ENCODE measurements at regions not wholly inside any gene's neighbourhood (a gene's known extent, or its start where the extent isn't known, plus 50 kb on each side); places are given as distances from the start of the nearest gene placed in this dataset.

- Histone ChIP-seq H3K27ac (ENCODE audit: low read depth, low read length) (no peak overlapping the region), H2AFZ (ENCODE audit: low read depth, low read length, severe bottlenecking) (no peak overlapping the region), H3K4me3 (ENCODE audit: insufficient read depth, low read length, poor library complexity, severe bottlenecking) (no peak overlapping the region), H3F3A (ENCODE audit: insufficient read depth) (no peaks in the 10 kb centered on the region), H3K9ac (ENCODE audit: low read length) (no peak overlapping the region), H3K36me3 (ENCODE audit: low read length) (no peaks in the 10 kb centered on the region), H3K4me2 (ENCODE audit: low read depth, low read length, poor library complexity, severe bottlenecking) (no peak overlapping the region), H3K27me3 (ENCODE audit: low read length) (no peaks in the 10 kb centered on the region), H3K9me2 (replicated peaks; ENCODE audit: insufficient read depth, low read length) (no peaks in the 10 kb centered on the region), H4K20me1 (ENCODE audit: low read depth, low read length) (no peaks in the 10 kb centered on the region), H3K9me3 (ENCODE audit: insufficient read depth, low read length) (no peaks in the 10 kb centered on the region), H3K79me2 (ENCODE audit: insufficient read depth, low read length) (0 out of 2 replicates have a peak, but pooled peaks cover 8% of the 10 kb centered on the region)
- TF ChIP-seq EZH2phosphoT487 (conservative IDR thresholded peaks at IDR 0.05; ENCODE audit: low read length): no peak
- TF ChIP-seq CTCF (IDR thresholded peaks at IDR 0.05; ENCODE audit: insufficient read depth, low read length, poor library complexity, severe bottlenecking): no peak
Measured at GRCh38 chr22:49597428-49598039, 230.1 kb downstream of the BRD1 start.

- no peak overlapping the region for H3K4me2 ChIP-seq (ENCODE audit: low read depth, low read length, poor library complexity, severe bottlenecking)
- no peak overlapping the region for H3K9ac ChIP-seq (ENCODE audit: low read length)
- no peaks in the 10 kb centered on the region for H3K9me2 ChIP-seq (replicated peaks; ENCODE audit: insufficient read depth, low read length)
- no peak overlapping the region for H2AFZ ChIP-seq (ENCODE audit: low read depth, low read length, severe bottlenecking)
- H3K27ac ChIP-seq (ENCODE audit: low read depth, low read length): no peak overlapping the region
- no peaks in the 10 kb centered on the region for H3F3A ChIP-seq (ENCODE audit: insufficient read depth)
- TF ChIP-seq CTCF (IDR thresholded peaks at IDR 0.05; ENCODE audit: insufficient read depth, low read length, poor library complexity, severe bottlenecking) (no peak), EZH2phosphoT487 (conservative IDR thresholded peaks at IDR 0.05; ENCODE audit: low read length) (no peak)
- H3K79me2 ChIP-seq (ENCODE audit: insufficient read depth, low read length): 0 out of 2 replicates have a peak, but pooled peaks cover 8% of the 10 kb centered on the region
- no peaks in the 10 kb centered on the region for H4K20me1 ChIP-seq (ENCODE audit: low read depth, low read length)
- no peaks in the 10 kb centered on the region for H3K27me3 ChIP-seq (ENCODE audit: low read length)
- no peak overlapping the region for H3K4me3 ChIP-seq (ENCODE audit: insufficient read depth, low read length, poor library complexity, severe bottlenecking)
- H3K36me3 ChIP-seq (ENCODE audit: low read length): no peaks in the 10 kb centered on the region
- H3K9me3 ChIP-seq (ENCODE audit: insufficient read depth, low read length): no peaks in the 10 kb centered on the region
Measured at GRCh38 chr22:49595465-49596078, 232.1 kb downstream of the BRD1 start.

- Histone ChIP-seq H3F3A (ENCODE audit: insufficient read depth) (no peaks in the 10 kb centered on the region), H3K9me3 (ENCODE audit: insufficient read depth, low read length) (no peaks in the 10 kb centered on the region), H2AFZ (ENCODE audit: low read depth, low read length, severe bottlenecking) (no peak overlapping the region), H3K27ac (ENCODE audit: low read depth, low read length) (no peak overlapping the region), H3K9me2 (replicated peaks; ENCODE audit: insufficient read depth, low read length) (no peaks in the 10 kb centered on the region), H3K9ac (ENCODE audit: low read length) (no peak overlapping the region), H3K36me3 (ENCODE audit: low read length) (no peaks in the 10 kb centered on the region), H3K27me3 (ENCODE audit: low read length) (no peaks in the 10 kb centered on the region), H3K4me3 (ENCODE audit: insufficient read depth, low read length, poor library complexity, severe bottlenecking) (no peak overlapping the region), H3K79me2 (ENCODE audit: insufficient read depth, low read length) (0 out of 2 replicates have a peak, but pooled peaks cover 4% of the 10 kb centered on the region), H4K20me1 (ENCODE audit: low read depth, low read length) (no peaks in the 10 kb centered on the region), H3K4me2 (ENCODE audit: low read depth, low read length, poor library complexity, severe bottlenecking) (no peak overlapping the region)
- TF ChIP-seq CTCF (IDR thresholded peaks at IDR 0.05; ENCODE audit: insufficient read depth, low read length, poor library complexity, severe bottlenecking) (no peak), EZH2phosphoT487 (conservative IDR thresholded peaks at IDR 0.05; ENCODE audit: low read length) (no peak)
Measured at GRCh38 chr22:49594078-49594477, 233.6 kb downstream of the BRD1 start.
